ENCODE measurements at regions not wholly inside any gene's neighbourhood (a gene's known extent, or its start where the extent isn't known, plus 50 kb on each side); places are given as distances from the start of the nearest gene placed in this dataset.
"Not testable (repeated sequence)": the region's sequence is repeated elsewhere in the genome, so short reads cannot be mapped to it uniquely, and the experiment has no call there.

- H3K36me3 Mint-ChIP-seq (ENCODE audit: low read depth); H3K4me1 Mint-ChIP-seq (ENCODE audit: low read depth); H3K4me3 Mint-ChIP-seq; H3K27ac Mint-ChIP-seq; H3K9me3 Mint-ChIP-seq: not testable (repeated sequence)
- peaks cover 29% of the 10 kb centered on the region for H3K27me3 Mint-ChIP-seq
Observed at GRCh38 chr5:72676831-72677230, 139.6 kb upstream of the TNPO1 start.

GRCh38 chr5:72673623-72674022, 142.8 kb upstream of the TNPO1 start:
- H3K36me3 Mint-ChIP-seq (ENCODE audit: low read depth): no peaks in the 10 kb centered on the region
- peaks cover 14% of the 10 kb centered on the region for H3K27me3 Mint-ChIP-seq
- peaks cover under 1% of the 10 kb centered on the region for H3K9me3 Mint-ChIP-seq
- no peak overlapping the region for H3K27ac Mint-ChIP-seq
- H3K4me1 Mint-ChIP-seq (ENCODE audit: low read depth): no peaks in the 10 kb centered on the region
- no peak overlapping the region for H3K4me3 Mint-ChIP-seq

- H3K27ac Mint-ChIP-seq: no peak overlapping the region
- no peaks in the 10 kb centered on the region for H3K4me1 Mint-ChIP-seq (ENCODE audit: low read depth)
- no peaks in the 10 kb centered on the region for H3K9me3 Mint-ChIP-seq
- peaks cover 18% of the 10 kb centered on the region for H3K27me3 Mint-ChIP-seq
- H3K4me3 Mint-ChIP-seq: no peak overlapping the region
- no peaks in the 10 kb centered on the region for H3K36me3 Mint-ChIP-seq (ENCODE audit: low read depth)
Observed at GRCh38 chr5:72673180-72673579, 143.3 kb upstream of the TNPO1 start.

GRCh38 chr5:72667708-72668107, 148.8 kb upstream of the TNPO1 start:
- Mint-ChIP-seq H3K27ac (no peak overlapping the region), H3K4me3 (no peak overlapping the region), H3K4me1 (ENCODE audit: low read depth) (no peaks in the 10 kb centered on the region), H3K36me3 (ENCODE audit: low read depth) (no peaks in the 10 kb centered on the region), H3K9me3 (no peaks in the 10 kb centered on the region), H3K27me3 (peaks cover 10% of the 10 kb centered on the region)

DNA sequence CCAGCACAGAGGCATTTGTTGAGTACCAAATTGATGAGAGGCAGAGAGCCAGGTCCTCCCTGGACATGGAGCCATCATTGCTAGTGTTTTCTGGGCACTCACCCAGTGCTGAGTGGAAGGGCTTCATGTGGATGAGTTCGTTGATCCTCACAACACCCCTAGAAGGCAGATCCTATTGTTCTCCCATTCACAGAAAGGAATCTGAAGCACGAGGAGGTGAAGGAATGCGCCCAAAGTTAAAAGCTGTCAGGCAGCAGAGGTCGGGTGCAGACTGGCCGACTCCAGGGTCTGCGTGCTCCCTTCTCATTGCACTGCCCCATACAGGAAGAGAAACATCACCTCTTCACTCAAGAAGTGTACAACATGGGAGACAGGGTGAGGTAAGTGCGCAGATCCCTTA, 153.5 kb upstream of the TNPO1 start:
- Mint-ChIP-seq H3K4me3 (no peak overlapping the region), H3K9me3 (no peaks in the 10 kb centered on the region), H3K27me3 (peaks cover 3% of the 10 kb centered on the region)

DNA sequence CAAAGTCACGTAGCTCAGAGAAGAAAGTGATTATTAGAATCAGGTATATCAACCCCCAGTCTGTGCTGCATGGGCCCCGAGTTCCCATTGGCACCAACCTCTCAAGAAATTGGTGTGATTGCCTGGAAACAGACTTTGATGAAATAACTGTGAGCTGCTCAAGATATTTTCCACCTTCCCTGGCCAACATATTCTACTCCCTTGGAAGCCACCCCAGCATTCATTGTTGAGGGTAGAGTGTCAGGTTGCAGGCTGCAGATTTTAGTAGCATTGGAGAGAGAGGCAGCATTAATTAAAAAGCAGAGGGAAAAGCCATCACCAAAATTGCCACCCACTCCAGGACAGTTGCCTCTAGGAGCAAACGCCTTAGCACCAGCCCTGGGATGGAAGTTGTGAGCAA, 154.2 kb upstream of the TNPO1 start:
- H3K27me3 Mint-ChIP-seq: peaks cover 3% of the 10 kb centered on the region
- H3K4me1 Mint-ChIP-seq (ENCODE audit: low read depth): no peaks in the 10 kb centered on the region
- H3K36me3 Mint-ChIP-seq (ENCODE audit: low read depth): no peaks in the 10 kb centered on the region
- no peaks in the 10 kb centered on the region for H3K9me3 Mint-ChIP-seq
- H3K27ac Mint-ChIP-seq: no peak overlapping the region
- H3K4me3 Mint-ChIP-seq: no peak overlapping the region

More for the DNA sequence above, 153.5 kb upstream of the TNPO1 start:
- no peak overlapping the region for H3K27ac Mint-ChIP-seq
- no peaks in the 10 kb centered on the region for H3K36me3 Mint-ChIP-seq (ENCODE audit: low read depth)
- H3K4me1 Mint-ChIP-seq (ENCODE audit: low read depth): no peaks in the 10 kb centered on the region

DNA sequence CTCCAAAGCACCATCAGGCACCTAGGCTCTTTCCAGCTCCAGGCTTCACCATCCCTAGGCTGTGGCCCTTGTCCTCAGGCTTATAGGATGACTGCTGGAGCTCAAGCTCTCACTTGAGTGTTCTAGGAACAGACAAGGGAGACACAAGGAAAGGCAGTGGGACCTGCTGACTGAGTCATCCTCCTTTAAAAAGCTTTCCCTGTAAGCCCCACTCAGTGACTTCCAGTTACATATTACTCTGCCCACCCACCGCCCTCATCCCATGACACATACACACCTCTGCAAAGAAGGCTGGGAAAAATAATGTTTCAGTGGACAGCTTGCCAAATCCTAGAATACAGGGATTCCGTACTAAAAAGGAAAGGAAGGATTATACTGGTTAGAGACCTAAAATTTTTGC, 154.2 kb upstream of the ZNF366 start:
- no peaks in the 10 kb centered on the region for H3K36me3 Mint-ChIP-seq (ENCODE audit: low read depth)
- no peak overlapping the region for H3K4me3 Mint-ChIP-seq
- no peaks in the 10 kb centered on the region for H3K4me1 Mint-ChIP-seq (ENCODE audit: low read depth)
- H3K27ac Mint-ChIP-seq: no peak overlapping the region
- peaks cover 3% of the 10 kb centered on the region for H3K27me3 Mint-ChIP-seq
- no peaks in the 10 kb centered on the region for H3K9me3 Mint-ChIP-seq

DNA sequence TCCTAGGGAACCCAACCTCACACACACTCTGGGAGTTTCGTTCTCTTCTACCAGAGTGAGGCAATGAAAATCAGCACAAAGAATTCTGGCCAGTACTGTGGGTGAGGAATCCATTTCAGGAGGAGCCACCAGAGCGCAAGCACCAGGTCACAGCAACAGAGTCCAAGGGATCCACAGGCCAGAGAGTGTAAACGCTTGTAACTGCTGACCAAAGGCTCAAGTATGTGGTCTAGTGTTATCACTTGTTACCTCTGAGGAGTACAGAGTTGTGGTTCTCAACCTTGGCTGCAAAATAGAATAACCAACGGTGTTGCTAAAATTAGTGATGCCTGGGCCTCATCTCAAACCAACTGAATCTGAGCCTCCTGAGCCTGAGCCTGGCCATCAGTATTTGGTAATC, 152.5 kb upstream of the ZNF366 start:
- Mint-ChIP-seq H3K9me3 (no peaks in the 10 kb centered on the region), H3K4me3 (no peak overlapping the region), H3K4me1 (ENCODE audit: low read depth) (no peaks in the 10 kb centered on the region), H3K27me3 (peaks cover 3% of the 10 kb centered on the region), H3K27ac (no peak overlapping the region), H3K36me3 (ENCODE audit: low read depth) (no peaks in the 10 kb centered on the region)

DNA sequence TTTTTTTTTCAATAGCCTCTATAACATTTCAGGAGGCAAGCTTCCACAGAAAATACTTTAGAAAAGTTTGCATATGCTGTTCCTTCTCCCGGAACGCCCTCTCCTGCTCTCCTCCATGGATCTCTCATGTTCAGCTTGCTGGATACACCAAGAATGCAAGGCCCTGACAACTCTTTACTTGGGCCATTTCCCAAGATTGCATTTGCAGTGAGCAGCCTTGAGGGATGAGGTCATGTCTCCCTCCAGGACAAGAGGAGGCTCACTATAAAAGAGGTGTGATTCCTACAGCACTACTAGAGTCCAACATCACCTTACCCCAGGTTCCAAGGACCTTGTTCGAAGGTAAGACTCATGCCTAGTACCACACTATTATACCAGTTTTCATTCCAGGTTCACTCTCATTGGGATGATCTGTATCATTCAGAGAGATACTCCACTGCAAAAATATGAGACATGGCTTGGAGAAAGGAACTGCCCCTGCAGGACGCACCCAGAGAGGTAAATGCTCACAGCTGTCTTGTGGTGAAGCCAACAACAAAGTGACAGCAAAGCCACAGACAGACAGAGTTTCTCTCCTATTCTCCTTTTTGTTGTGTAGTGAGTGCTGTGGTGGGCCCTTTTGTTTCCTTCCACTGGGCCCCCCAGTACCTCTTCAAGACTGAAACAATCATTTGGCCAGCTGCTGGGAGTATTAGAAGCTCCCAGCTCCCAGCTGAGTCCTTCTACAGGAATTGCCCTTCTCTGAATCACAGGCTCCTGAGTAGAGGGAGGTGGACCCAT, 151.7 kb upstream of the ZNF366 start:
- Mint-ChIP-seq H3K9me3 (no peaks in the 10 kb centered on the region), H3K27me3 (peaks cover 3% of the 10 kb centered on the region), H3K4me1 (ENCODE audit: low read depth) (no peaks in the 10 kb centered on the region), H3K36me3 (ENCODE audit: low read depth) (no peaks in the 10 kb centered on the region), H3K27ac (no peak overlapping the region), H3K4me3 (no peak overlapping the region)

GRCh38 chr5:72658161-72658560, 151.0 kb upstream of the ZNF366 start:
- Mint-ChIP-seq H3K27me3 (peaks cover 3% of the 10 kb centered on the region), H3K4me1 (ENCODE audit: low read depth) (no peaks in the 10 kb centered on the region), H3K4me3 (no peak overlapping the region), H3K9me3 (no peaks in the 10 kb centered on the region), H3K27ac (no peak overlapping the region), H3K36me3 (ENCODE audit: low read depth) (no peaks in the 10 kb centered on the region)

DNA sequence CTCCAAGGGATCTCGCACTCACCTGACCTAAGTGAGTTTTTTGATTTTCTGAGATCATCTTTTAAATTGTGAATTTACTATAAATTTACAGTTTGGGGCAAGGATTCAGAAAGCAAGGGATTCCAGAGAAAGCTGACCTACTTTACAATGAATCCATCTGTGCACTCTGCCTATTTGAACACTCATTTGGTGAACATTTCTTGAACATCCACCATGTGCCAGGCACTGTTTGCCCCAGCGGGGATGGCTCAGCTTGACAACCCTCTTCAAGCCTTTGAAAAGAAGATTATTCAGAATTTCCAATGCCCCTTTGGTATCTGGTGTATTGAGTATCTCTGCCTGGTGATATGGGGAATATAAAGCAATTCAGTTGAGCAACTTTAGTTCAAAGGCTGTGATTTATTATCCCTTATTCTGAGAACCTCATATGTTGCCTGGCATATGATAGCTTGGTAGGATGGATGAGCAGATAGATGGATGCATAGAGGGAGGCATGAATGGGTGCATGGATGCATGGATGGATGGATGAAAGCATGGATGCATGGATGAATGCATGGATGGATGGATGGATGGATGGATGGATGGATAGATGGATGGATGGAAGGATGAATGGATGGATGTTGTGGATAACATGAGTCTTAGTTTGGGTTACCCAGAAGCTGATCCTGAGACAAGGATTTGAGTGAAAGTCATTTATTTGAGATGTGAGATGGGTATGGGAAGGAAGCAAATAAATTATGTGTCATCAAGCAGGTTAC, 149.7 kb upstream of the ZNF366 start:
- Mint-ChIP-seq H3K27me3 (peaks cover 3% of the 10 kb centered on the region), H3K27ac (no peak overlapping the region), H3K36me3 (ENCODE audit: low read depth) (no peaks in the 10 kb centered on the region), H3K4me3 (no peak overlapping the region), H3K9me3 (no peaks in the 10 kb centered on the region), H3K4me1 (ENCODE audit: low read depth) (no peaks in the 10 kb centered on the region)

DNA sequence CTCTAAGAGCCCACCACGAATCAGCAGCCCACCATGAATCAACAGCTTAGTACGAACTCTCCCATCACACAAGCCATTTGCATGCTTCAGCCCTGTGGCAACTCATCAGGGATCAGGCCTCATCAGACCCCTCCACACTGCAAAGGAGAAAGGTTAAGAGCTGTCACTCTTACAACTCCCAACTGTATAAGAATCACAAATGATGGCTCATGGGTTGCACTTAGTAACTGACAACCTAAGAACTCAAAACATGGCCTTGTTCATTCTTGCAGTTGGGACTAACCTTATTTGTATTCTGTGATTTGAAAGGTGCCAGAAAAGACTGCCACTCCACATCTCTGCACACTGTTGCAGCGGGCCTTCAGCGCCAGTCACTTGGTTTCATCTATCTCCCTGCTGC, 149.1 kb upstream of the ZNF366 start:
- Mint-ChIP-seq H3K27ac (no peak overlapping the region), H3K36me3 (ENCODE audit: low read depth) (no peaks in the 10 kb centered on the region), H3K4me1 (ENCODE audit: low read depth) (no peaks in the 10 kb centered on the region), H3K4me3 (no peak overlapping the region), H3K27me3 (peaks cover 6% of the 10 kb centered on the region), H3K9me3 (no peaks in the 10 kb centered on the region)

- no peaks in the 10 kb centered on the region for H3K4me1 Mint-ChIP-seq (ENCODE audit: low read depth)
- H3K27me3 Mint-ChIP-seq: peaks cover 8% of the 10 kb centered on the region
- no peak overlapping the region for H3K4me3 Mint-ChIP-seq
- no peak overlapping the region for H3K27ac Mint-ChIP-seq
- H3K36me3 Mint-ChIP-seq (ENCODE audit: low read depth): no peaks in the 10 kb centered on the region
- no peaks in the 10 kb centered on the region for H3K9me3 Mint-ChIP-seq
Observed at GRCh38 chr5:72654231-72654630, 147.0 kb upstream of the ZNF366 start.

DNA sequence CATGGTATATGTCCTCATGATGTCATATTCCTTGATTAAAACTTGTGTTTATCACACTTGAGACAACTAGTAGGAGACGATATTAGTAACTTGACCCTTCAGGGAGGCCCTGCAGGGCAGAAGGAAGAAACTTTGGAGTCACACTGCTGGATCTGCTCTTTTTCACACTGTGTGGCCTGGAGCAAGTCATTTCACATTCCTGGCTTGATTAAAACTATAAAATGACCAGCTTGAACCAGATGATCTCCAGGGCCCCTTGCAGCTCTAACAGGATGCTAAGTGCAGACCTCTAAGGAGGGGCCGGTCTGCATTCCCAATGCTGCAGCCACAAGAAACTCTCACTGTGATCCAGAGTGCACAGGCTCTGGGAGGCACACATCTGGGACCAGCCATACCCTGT, 146.4 kb upstream of the ZNF366 start:
- Mint-ChIP-seq H3K36me3 (ENCODE audit: low read depth) (no peaks in the 10 kb centered on the region), H3K4me1 (ENCODE audit: low read depth) (no peaks in the 10 kb centered on the region), H3K27me3 (peaks cover 5% of the 10 kb centered on the region), H3K4me3 (no peak overlapping the region), H3K27ac (no peak overlapping the region), H3K9me3 (no peaks in the 10 kb centered on the region)

DNA sequence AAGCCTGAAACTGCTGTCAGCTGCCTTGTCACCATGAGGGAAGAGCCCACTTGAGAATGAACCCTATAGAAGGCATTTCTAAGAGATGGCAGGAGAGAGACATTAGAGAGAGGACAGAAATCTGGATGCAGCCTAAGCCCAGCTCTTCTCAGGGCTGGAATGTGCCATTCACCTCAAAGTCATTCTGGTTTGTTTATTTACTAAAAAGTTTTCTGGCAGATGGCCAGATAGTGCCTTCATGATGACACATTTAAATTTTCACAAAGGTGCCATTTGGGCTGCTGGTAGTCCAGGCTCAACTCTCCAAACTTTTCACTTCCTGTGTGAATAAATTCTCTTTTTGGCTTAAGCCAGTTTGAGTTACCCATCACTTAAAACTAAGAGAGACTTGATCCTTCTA, 144.6 kb upstream of the ZNF366 start:
- Mint-ChIP-seq H3K9me3 (no peaks in the 10 kb centered on the region), H3K4me3 (no peak overlapping the region), H3K27ac (no peak overlapping the region), H3K36me3 (ENCODE audit: low read depth) (no peaks in the 10 kb centered on the region), H3K27me3 (peaks cover 5% of the 10 kb centered on the region), H3K4me1 (ENCODE audit: low read depth) (no peaks in the 10 kb centered on the region)

- Mint-ChIP-seq H3K36me3 (ENCODE audit: low read depth) (no peaks in the 10 kb centered on the region), H3K27me3 (peaks cover 5% of the 10 kb centered on the region), H3K4me1 (ENCODE audit: low read depth) (no peaks in the 10 kb centered on the region), H3K4me3 (no peak overlapping the region), H3K27ac (no peak overlapping the region), H3K9me3 (no peaks in the 10 kb centered on the region)
Observed at GRCh38 chr5:72651109-72651508, 143.9 kb upstream of the ZNF366 start.
